Mucosa of rectum (tissue), 2 donors: ENCODE measurements at regions not wholly inside any gene's neighbourhood (a gene's known extent, or its start where the extent isn't known, plus 50 kb on each side); places are given as distances from the start of the nearest gene placed in this dataset.
"Not testable (repeated sequence)": the region's sequence is repeated elsewhere in the genome, so short reads cannot be mapped to it uniquely, and the experiment has no call there.

ENCODE experiments used
- H3K27ac ChIP-seq, 2 donors: one replicate each; pipeline ENCODE4 v1.7.0; 2013; ENCODE audit warnings: inconsistent platforms in 2 of 2, low read depth in 2 of 2, low read length in 2 of 2
- H3K27me3 ChIP-seq, 2 donors: one replicate each; pipeline ENCODE4 v1.7.0; 2013; ENCODE audit warnings: low read length in 2 of 2; ENCODE audit not compliant: control insufficient read depth in 2 of 2, insufficient read depth in 2 of 2
- H3K36me3 ChIP-seq, 2 donors: one replicate each; pipeline ENCODE4 v1.7.0; 2013; ENCODE audit warnings: low read length in 2 of 2; ENCODE audit not compliant: control insufficient read depth in 2 of 2, insufficient read depth in 2 of 2
- H3K4me1 ChIP-seq, 2 donors: one replicate each; pipeline ENCODE4 v1.7.0; 2013; ENCODE audit warnings: low read length in 2 of 2, mild to moderate bottlenecking in 1 of 2; ENCODE audit not compliant: control insufficient read depth in 2 of 2, insufficient read depth in 2 of 2
- H3K4me3 ChIP-seq, 2 donors: one replicate each; pipeline ENCODE4 v1.7.0; 2013; ENCODE audit warnings: low read length in 2 of 2
- H3K9ac ChIP-seq, 2 donors: one replicate each; pipeline ENCODE4 v1.7.0; 2013; ENCODE audit warnings: low read length in 2 of 2, low read depth in 1 of 2, mild to moderate bottlenecking in 1 of 2
- H3K9me3 ChIP-seq, 2 donors: one replicate each; pipeline ENCODE4 v1.7.0; 2013; ENCODE audit warnings: low read length in 2 of 2; ENCODE audit not compliant: control insufficient read depth in 2 of 2
- donor health status: healthy.
- donor health status: Normal muscosa, but diverticular disease.

DNA sequence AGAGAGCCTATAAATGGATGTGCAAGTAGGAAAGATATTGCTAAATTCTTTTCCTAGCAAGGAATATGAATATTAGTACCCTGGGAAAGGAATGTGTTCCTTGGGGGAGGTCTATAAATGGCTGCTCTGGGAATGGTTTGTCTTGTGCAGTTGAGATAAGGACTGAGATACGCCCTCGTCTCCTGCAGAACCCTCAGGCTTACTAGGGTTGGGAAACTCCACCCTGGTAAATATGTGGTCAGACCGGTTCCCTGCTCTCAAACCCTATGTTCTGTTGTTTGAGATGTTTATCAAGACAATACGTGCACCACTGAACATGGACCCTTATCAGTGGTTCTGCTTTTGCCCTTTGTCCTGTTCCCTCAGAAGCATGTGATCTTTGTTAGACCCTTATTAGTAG, 1698.9 kb downstream of the GRIK2 start:
- not testable (repeated sequence) for H3K9ac ChIP-seq, H3K4me3 ChIP-seq, H3K27ac ChIP-seq, H3K36me3 ChIP-seq, H3K9me3 ChIP-seq, H3K4me1 ChIP-seq, H3K27me3 ChIP-seq

DNA sequence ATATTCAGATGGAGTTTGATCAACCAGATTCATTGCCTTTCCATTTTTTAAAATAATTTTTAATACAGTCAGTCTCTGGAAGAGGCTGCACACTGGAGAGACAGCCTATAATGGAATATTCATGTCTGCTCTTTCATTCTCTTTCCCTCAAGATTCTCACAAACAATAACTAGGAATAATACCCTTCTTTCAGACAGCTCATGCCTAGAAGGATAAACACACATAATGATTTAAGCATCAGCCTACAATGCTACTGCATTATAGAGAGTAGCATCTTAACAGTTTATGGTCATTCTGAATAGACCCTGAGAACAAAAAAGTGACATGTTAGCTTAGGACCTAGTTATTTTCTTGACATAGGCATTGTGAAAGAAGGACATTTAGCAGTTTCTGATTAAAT, 1692.3 kb downstream of the GRIK2 start:
- Histone ChIP-seq H3K4me1 (no peaks in the 10 kb centered on the region), H3K27me3 (no peaks in the 10 kb centered on the region), H3K27ac (no peak overlapping the region), H3K9me3 (no peaks in the 10 kb centered on the region), H3K9ac (no peak overlapping the region), H3K4me3 (no peak overlapping the region), H3K36me3 (no peaks in the 10 kb centered on the region)

DNA sequence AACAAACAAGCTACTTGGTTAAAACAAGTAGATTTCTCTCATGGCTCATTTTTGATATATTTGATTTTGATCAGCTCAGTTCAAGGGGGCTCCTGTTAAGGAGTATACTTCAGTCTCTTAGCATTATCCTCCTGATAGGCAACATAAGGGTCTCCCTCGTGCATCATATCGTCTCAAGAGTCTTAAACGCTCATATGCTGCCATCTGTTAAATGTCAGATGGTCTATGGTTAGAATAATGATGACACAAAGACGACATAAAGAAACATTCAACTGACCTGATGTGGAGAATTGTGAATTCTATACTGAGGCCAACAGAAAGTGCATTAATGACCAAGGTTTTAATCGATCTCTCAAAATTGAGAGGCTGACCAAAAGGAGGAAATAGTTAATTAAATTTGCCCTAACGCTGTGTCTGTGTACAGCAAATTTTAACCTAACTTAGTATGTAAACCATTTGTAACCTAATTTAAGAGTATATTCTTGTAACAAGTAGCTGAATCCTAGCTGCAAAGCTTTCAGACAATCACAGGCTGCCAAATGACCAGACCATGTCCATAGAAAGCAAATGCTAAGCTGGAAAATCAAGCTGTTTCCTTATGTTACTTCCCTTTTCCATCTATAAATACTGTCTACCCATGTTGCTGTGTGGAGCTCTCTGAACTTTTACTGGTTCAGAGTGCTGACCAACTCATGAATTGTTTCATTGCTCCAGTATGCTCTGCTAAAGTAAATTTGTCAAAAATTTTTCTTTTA, 1688.5 kb downstream of the GRIK2 start:
- no peak overlapping the region for H3K9ac ChIP-seq
- H3K4me3 ChIP-seq, result no peak overlapping the region
- no peaks in the 10 kb centered on the region for H3K9me3 ChIP-seq
- H3K36me3 ChIP-seq, result no peaks in the 10 kb centered on the region
- no peaks in the 10 kb centered on the region for H3K4me1 ChIP-seq
- no peak overlapping the region for H3K27ac ChIP-seq
- H3K27me3 ChIP-seq, result no peaks in the 10 kb centered on the region

DNA sequence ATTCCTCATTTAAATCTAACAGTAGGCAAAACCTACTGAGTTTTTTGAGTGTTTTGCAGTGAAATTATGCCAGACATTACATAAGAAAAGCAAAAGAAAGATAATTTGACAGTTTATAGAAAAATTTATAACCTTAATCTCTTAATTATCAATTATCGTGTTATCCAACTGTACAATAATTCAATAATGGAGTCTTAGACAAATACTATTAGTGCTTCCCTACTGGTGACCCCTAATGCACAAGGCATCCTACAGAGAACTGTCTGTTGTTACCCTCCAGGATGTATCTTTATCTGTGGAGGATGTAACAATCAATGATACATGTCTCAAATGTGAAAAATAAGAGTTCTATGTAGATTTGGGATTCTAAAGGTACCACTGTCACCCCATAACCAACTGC, 1687.6 kb downstream of the GRIK2 start:
- H3K36me3 ChIP-seq, result no peaks in the 10 kb centered on the region
- H3K27ac ChIP-seq, result no peak overlapping the region
- no peak overlapping the region for H3K9ac ChIP-seq
- H3K4me1 ChIP-seq, result no peaks in the 10 kb centered on the region
- no peak overlapping the region for H3K4me3 ChIP-seq
- no peaks in the 10 kb centered on the region for H3K27me3 ChIP-seq
- H3K9me3 ChIP-seq, result no peaks in the 10 kb centered on the region

DNA sequence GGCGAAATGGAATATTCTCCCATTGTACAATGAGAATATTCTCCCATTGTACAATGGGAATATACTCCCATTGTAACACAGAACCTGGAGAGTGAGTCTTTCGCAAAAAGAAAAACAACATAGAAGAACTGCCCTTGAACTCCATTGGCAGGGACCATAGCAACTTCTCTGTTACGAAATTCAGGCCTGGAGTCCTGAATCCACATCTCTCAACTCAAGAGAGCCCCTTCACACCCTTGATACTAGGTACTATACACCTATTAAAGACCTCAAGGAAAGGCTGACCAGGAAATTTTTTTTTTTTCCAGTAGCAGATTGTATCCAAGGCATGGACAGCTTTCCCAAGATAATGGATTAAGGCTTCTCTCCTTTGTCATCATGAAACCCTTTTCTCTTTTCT, 1687.0 kb downstream of the GRIK2 start:
- H3K9me3 ChIP-seq, result no peaks in the 10 kb centered on the region
- no peak overlapping the region for H3K4me3 ChIP-seq
- no peaks in the 10 kb centered on the region for H3K27me3 ChIP-seq
- H3K27ac ChIP-seq, result no peak overlapping the region
- no peak overlapping the region for H3K9ac ChIP-seq
- no peaks in the 10 kb centered on the region for H3K36me3 ChIP-seq
- H3K4me1 ChIP-seq, result no peaks in the 10 kb centered on the region

DNA sequence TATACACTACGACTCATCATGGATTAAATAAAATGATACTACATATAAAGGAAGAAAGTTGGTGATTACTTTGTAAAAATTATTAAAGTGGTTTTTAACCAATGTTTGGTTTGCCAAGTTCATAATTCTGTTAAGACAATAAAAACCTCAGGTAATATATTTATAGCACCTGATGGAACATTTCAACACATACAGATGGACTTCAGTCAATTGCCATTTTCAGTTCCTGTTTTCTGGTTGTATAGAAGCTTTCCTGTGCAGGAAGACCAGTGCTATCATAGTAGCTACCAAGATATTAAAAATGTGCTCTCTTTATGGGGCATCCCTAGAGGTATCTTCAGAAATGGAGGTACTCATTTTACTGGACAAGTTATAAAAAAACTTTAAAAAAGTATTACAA, 1686.4 kb downstream of the GRIK2 start:
- H3K4me1 ChIP-seq, result no peaks in the 10 kb centered on the region
- H3K9me3 ChIP-seq, result no peaks in the 10 kb centered on the region
- no peak overlapping the region for H3K4me3 ChIP-seq
- H3K27ac ChIP-seq, result no peak overlapping the region
- H3K27me3 ChIP-seq, result no peaks in the 10 kb centered on the region
- no peak overlapping the region for H3K9ac ChIP-seq
- H3K36me3 ChIP-seq, result no peaks in the 10 kb centered on the region

DNA sequence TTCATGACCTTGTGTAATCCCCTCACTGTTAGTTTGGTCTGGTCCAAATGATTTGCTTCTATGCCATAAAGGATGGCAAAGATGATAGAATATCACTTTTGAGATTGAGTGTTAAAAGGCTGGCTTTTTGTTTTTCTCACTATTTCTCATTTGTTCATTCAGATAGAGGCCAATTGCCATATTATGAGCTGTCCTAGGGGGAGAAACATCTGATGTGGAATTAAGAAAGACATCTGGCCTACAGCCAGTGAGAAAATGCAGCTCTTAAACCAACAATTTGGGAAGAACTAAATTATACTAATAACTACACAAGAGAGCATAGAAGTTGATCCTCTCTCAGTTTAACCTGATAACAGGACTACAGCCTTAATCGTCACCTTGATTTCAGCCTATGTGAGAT, 1668.6 kb downstream of the GRIK2 start:
- no peak overlapping the region for H3K9ac ChIP-seq
- no peaks in the 10 kb centered on the region for H3K36me3 ChIP-seq

DNA sequence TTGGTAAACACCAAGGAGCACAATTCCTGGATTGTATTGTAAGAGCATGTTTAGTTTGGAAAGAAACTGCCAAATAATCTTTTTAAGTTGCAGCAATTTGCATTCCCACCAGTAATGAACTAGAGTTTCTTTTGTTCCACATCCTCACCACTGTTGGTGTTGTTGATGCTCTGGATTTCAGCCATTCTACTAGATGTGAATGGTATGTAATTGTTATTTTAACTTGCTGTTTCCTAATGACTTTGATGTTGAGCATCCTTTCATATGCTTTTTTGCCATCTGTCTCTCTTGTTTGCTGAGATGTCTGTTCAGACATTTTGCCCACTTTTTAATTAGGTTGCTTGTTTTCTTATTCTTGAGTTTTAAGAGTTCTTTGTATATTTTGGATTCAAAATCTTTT, 1654.1 kb downstream of the GRIK2 start:
- no peaks in the 10 kb centered on the region for H3K9me3 ChIP-seq
- H3K36me3 ChIP-seq, result no peaks in the 10 kb centered on the region
- no peak overlapping the region for H3K9ac ChIP-seq
- H3K27ac ChIP-seq, result no peak overlapping the region
- no peaks in the 10 kb centered on the region for H3K27me3 ChIP-seq
- H3K4me3 ChIP-seq, result no peak overlapping the region
- H3K4me1 ChIP-seq, result no peaks in the 10 kb centered on the region

More for the DNA sequence above, 1668.6 kb downstream of the GRIK2 start:
- Histone ChIP-seq H3K27me3 (no peaks in the 10 kb centered on the region), H3K9me3 (no peaks in the 10 kb centered on the region), H3K4me3 (no peak overlapping the region), H3K27ac (no peak overlapping the region), H3K4me1 (no peaks in the 10 kb centered on the region)

DNA sequence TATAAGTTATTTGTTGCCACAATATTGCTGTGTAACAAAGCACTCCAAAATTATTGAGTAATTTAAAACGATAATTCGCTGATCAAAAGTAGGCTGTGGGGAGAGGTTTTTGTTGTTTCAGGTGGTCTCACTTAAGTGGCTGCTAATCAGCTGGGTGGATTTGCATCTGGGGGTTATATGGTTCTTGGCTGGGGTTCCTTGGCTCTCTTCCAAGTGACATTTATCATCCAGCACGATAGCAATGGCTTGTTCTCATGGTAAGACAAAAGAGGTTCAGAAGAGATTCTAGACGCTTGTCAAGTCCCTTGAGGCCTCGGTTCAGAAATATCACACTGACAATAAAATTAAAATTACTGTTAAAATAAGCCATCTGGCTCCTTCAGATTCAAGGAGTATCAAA, 1648.8 kb downstream of the GRIK2 start:
- Histone ChIP-seq H3K36me3 (no peaks in the 10 kb centered on the region), H3K9ac (no peak overlapping the region), H3K4me3 (no peak overlapping the region), H3K27me3 (no peaks in the 10 kb centered on the region), H3K9me3 (no peaks in the 10 kb centered on the region), H3K27ac (no peak overlapping the region), H3K4me1 (no peaks in the 10 kb centered on the region)

DNA sequence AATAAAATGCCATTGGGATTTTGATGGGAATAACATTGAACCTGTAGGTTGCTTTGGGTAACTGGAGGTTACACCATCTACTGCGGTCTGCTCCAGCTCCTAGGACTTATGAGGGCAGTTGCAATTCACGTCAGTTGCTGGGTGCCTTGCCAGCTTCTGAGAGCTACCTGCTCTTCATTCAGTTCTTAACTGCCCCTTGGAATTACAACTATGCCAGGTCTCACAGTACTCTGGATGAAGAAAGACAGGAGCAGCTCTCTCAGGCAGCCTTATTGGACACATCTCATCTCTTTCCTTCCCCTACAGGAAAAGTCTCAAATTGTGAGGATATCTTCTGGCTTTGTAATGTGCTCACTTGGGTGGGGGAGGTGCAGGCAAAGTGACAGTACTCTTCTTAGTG, 1643.3 kb downstream of the GRIK2 start:
- no peaks in the 10 kb centered on the region for H3K4me1 ChIP-seq
- no peak overlapping the region for H3K9ac ChIP-seq
- no peaks in the 10 kb centered on the region for H3K9me3 ChIP-seq
- H3K4me3 ChIP-seq, result no peak overlapping the region
- H3K36me3 ChIP-seq, result no peaks in the 10 kb centered on the region
- no peak overlapping the region for H3K27ac ChIP-seq
- no peaks in the 10 kb centered on the region for H3K27me3 ChIP-seq
